Fibroblast of mammary gland (primary cell): ENCODE measurements at regions not wholly inside any gene's neighbourhood (a gene's known extent, or its start where the extent isn't known, plus 50 kb on each side); places are given as distances from the start of the nearest gene placed in this dataset.

Experiments used
- DNase-seq: peaks from one replicate; pipeline ENCODE4 v3.0.0-alpha.2; 2010; ENCODE audit warnings: low read depth
- H3K4me3 ChIP-seq: 2 replicates; pipeline ENCODE4 v1.5.1; 2011; ENCODE audit warnings: low read depth, mild to moderate bottlenecking, low read length, moderate library complexity; ENCODE audit not compliant: control insufficient read depth
- TF ChIP-seq, protein P1 (sequence below): conservative IDR thresholded peaks from 2 replicates; pipeline ENCODE4 v1.5.1; 2011; ENCODE audit warnings: low read depth, low read length, inconsistent platforms; ENCODE audit not compliant: control insufficient read depth, insufficient read depth

DNA sequence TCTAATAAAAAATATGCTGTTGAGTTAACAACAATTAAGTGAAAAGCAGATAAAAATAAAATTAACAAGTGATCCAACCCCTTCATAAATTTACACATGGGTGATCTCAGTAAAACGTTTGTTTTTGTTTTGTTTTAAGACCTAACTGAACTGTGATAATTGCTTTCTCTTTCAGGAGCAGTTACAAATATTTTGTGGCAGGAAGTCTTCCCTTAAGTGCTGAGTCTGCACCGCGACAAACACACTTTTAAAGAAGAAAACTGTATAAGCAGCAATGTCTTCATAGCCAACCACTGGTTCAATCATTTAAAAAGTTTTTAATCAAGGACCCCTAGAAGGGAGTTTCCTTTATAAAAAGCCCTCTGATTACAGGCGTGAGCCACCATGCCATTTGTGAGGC, 53.7 kb upstream of the NFKB1 start:
- TF ChIP-seq, protein P1, sequence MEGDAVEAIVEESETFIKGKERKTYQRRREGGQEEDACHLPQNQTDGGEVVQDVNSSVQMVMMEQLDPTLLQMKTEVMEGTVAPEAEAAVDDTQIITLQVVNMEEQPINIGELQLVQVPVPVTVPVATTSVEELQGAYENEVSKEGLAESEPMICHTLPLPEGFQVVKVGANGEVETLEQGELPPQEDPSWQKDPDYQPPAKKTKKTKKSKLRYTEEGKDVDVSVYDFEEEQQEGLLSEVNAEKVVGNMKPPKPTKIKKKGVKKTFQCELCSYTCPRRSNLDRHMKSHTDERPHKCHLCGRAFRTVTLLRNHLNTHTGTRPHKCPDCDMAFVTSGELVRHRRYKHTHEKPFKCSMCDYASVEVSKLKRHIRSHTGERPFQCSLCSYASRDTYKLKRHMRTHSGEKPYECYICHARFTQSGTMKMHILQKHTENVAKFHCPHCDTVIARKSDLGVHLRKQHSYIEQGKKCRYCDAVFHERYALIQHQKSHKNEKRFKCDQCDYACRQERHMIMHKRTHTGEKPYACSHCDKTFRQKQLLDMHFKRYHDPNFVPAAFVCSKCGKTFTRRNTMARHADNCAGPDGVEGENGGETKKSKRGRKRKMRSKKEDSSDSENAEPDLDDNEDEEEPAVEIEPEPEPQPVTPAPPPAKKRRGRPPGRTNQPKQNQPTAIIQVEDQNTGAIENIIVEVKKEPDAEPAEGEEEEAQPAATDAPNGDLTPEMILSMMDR: no peak
- DNase-seq: no peak
- no peak overlapping the region for H3K4me3 ChIP-seq

DNA sequence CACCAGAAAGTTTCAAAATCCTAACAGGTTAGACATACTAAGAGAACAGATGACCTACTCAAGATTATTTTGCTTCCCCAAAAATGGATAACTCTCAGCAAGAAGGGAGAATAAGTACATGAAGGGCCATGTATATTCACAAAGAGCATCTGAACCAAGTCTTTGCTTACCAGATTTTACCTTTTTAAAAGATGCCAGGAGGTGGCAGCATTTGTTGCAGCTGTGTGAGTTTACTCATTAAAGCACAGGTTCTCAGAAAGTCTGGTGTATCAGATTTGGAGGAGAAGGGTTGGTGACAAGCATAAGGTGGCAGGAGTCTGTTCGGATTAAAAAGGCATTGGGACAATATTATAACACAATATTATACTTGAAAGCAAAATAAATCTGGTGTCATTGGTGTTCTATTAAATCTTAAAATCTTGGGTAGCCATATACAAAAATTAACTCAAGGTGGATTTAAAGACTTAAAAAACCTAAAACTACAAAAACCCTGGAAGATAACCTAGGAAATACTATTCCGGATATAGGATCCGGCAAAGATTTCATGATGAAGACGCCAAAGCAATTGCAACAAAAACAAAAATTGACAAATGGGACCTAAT, 51.3 kb upstream of the NFKB1 start:
- DNase-seq: peak; percentile 68
- TF ChIP-seq, protein P1: peak; percentile 66

DNA sequence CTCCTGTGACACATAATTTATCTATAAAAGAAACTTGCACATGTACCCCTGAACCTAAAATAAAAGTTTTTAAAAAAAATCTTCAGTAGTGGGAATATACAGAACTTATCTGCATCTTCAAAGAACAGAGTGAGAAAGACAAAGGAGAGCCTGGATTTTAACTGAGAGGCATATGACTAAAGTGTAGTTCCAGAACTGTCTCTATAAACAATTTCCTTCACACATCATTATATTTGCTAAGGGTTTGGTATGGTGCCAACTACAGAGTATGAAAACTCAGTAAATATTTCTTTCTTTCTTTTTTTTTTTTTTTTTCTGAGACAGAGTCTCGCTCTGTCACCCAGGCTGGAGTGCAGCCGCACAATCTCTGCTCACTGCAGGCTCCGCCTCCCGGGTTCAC, 49.9 kb upstream of the NFKB1 start:
- no peak overlapping the region for H3K4me3 ChIP-seq
- TF ChIP-seq, protein P1: no peak

More for the DNA sequence above, 51.3 kb upstream of the NFKB1 start:
- H3K4me3 ChIP-seq: no peak overlapping the region

More for the DNA sequence above, 49.9 kb upstream of the NFKB1 start:
- DNase-seq: no peak
